Peyer's patch (tissue), 4 donors: ENCODE measurements at regions not wholly inside any gene's neighbourhood (a gene's known extent, or its start where the extent isn't known, plus 50 kb on each side); places are given as distances from the start of the nearest gene placed in this dataset.
"Not testable (repeated sequence)": the region's sequence is repeated elsewhere in the genome, so short reads cannot be mapped to it uniquely, and the experiment has no call there.

ENCODE experiments used
- DNase-seq, 3 donors: peaks; one replicate each; pipeline ENCODE4 v3.0.0-alpha.2; 2017 to 2019
- H3K27ac ChIP-seq, 4 donors: fragments of 200-600 bp; sonication (generic); one replicate each; pipeline ENCODE4 v1.5.1; 2016 to 2019
- H3K27me3 ChIP-seq, 2 donors: fragments of 200-600 bp; sonication (generic); one replicate each; pipeline ENCODE4 v1.5.1; 2019
- H3K36me3 ChIP-seq, 3 donors: fragments of 200-600 bp; sonication (generic); one replicate each; pipeline ENCODE4 v1.5.1; 2016 to 2019
- H3K4me1 ChIP-seq, 4 donors: fragments of 200-600 bp; sonication (generic); one replicate each; pipeline ENCODE4 v1.5.1; 2016 to 2019
- H3K4me3 ChIP-seq, 4 donors: fragments of 200-600 bp; sonication (generic); 1 replicate in 3 of 4; 2 replicates in 1 of 4; pipeline ENCODE4 v1.5.1; 2016 to 2019; ENCODE audit warnings: mild to moderate bottlenecking in 1 of 4
- H3K9me3 ChIP-seq, 4 donors: fragments of 200-600 bp; sonication (generic); one replicate each; pipeline ENCODE4 v1.5.1; 2016 to 2019; ENCODE audit warnings: mild to moderate bottlenecking in 1 of 4
- CTCF ChIP-seq, 6 experiments: fragments of 450-650 bp in 4 of 6; fragments of 200-600 bp in 2 of 6; sonication (generic) in 1 of 6; IDR thresholded peaks; one replicate each; pipeline ENCODE4 v1.5.1; 2017 to 2019; ENCODE audit warnings: antibody characterized with exemption in 6 of 6, mild to moderate bottlenecking in 3 of 6, moderate library complexity in 1 of 6
- POLR2A ChIP-seq, 2 donors: fragments of 450-650 bp; IDR thresholded peaks; one replicate each; pipeline ENCODE4 v1.5.1; 2017; ENCODE audit warnings: antibody characterized with exemption in 2 of 2, mild to moderate bottlenecking in 2 of 2, moderate library complexity in 2 of 2

GRCh38 chr2:94753466-94753998 lies 117.7 kb upstream of the TEKT4 start:
- Histone ChIP-seq H3K9me3 (no peaks in the 10 kb centered on the region), H3K27ac (no peak overlapping the region), H3K4me3 (no peak overlapping the region), H3K4me1 (no peaks in the 10 kb centered on the region), H3K27me3 (no peaks in the 10 kb centered on the region), H3K36me3 (no peaks in the 10 kb centered on the region)
- TF ChIP-seq POLR2A (IDR thresholded peaks at IDR 0.05) (no peak), CTCF (IDR thresholded peaks at IDR 0.05) (no peak)
- DNase-seq, result no peak

- no peaks in the 10 kb centered on the region for H3K36me3 ChIP-seq
- H3K4me3 ChIP-seq, result no peak overlapping the region
- H3K9me3 ChIP-seq, result no peaks in the 10 kb centered on the region
- no peak for DNase-seq
- H3K4me1 ChIP-seq, result no peaks in the 10 kb centered on the region
- H3K27me3 ChIP-seq, result no peaks in the 10 kb centered on the region
- TF ChIP-seq CTCF (IDR thresholded peaks at IDR 0.05), result no peak
- no peak for TF ChIP-seq POLR2A (IDR thresholded peaks at IDR 0.05)
- no peak overlapping the region for H3K27ac ChIP-seq
Observed at GRCh38 chr2:94758546-94758945, 112.7 kb upstream of the TEKT4 start.

- no peak overlapping the region for H3K4me3 ChIP-seq
- DNase-seq, result no peak
- H3K4me1 ChIP-seq, result no peaks in the 10 kb centered on the region
- no peaks in the 10 kb centered on the region for H3K36me3 ChIP-seq
- no peaks in the 10 kb centered on the region for H3K27me3 ChIP-seq
- H3K9me3 ChIP-seq, result no peaks in the 10 kb centered on the region
- TF ChIP-seq POLR2A (IDR thresholded peaks at IDR 0.05) (no peak), CTCF (IDR thresholded peaks at IDR 0.05) (no peak)
- H3K27ac ChIP-seq, result no peak overlapping the region
Observed at GRCh38 chr2:94759211-94759610, 112.0 kb upstream of the TEKT4 start.

GRCh38 chr2:94762600-94762999 lies 108.6 kb upstream of the TEKT4 start:
- H3K27ac ChIP-seq, result no peak overlapping the region
- H3K27me3 ChIP-seq, result no peaks in the 10 kb centered on the region
- no peaks in the 10 kb centered on the region for H3K4me1 ChIP-seq
- H3K36me3 ChIP-seq, result no peaks in the 10 kb centered on the region
- DNase-seq, result no peak
- TF ChIP-seq POLR2A (IDR thresholded peaks at IDR 0.05) (no peak), CTCF (IDR thresholded peaks at IDR 0.05) (no peak)
- H3K9me3 ChIP-seq, result no peaks in the 10 kb centered on the region
- no peak overlapping the region for H3K4me3 ChIP-seq

- Histone ChIP-seq H3K36me3 (no peaks in the 10 kb centered on the region), H3K27me3 (no peaks in the 10 kb centered on the region), H3K27ac (no peak overlapping the region), H3K9me3 (no peaks in the 10 kb centered on the region), H3K4me3 (no peak overlapping the region), H3K4me1 (no peaks in the 10 kb centered on the region)
- DNase-seq, result no peak
- no peak for TF ChIP-seq CTCF (IDR thresholded peaks at IDR 0.05)
Observed at GRCh38 chr2:94763318-94763717, 107.9 kb upstream of the TEKT4 start.

GRCh38 chr2:94764331-94764730 lies 106.9 kb upstream of the TEKT4 start:
- not testable (repeated sequence) for H3K4me1 ChIP-seq, H3K27me3 ChIP-seq, H3K9me3 ChIP-seq, H3K4me3 ChIP-seq, H3K27ac ChIP-seq, H3K36me3 ChIP-seq, DNase-seq
